CD4-positive, alpha-beta T cell treated with Interleukin-17A for 1 hour (primary cell): ENCODE measurements at regions not wholly inside any gene's neighbourhood (a gene's known extent, or its start where the extent isn't known, plus 50 kb on each side); places are given as distances from the start of the nearest gene placed in this dataset.

Experiments used
- DNase-seq: peaks from one replicate; pipeline ENCODE4 v3.0.0-alpha.2; 2020

GRCh38 chr15:38864122-38864521, 299.5 kb upstream of the RASGRP1 start:
- DNase-seq = no peak

- DNase-seq = no peak
These were observed 300.4 kb upstream of the RASGRP1 start for GRCh38 chr15:38864827-38865581.

- DNase-seq = no peak
These were observed 302.9 kb upstream of the RASGRP1 start for GRCh38 chr15:38867556-38867955.

GRCh38 chr15:38868326-38869114, 303.9 kb upstream of the RASGRP1 start:
- no peak for DNase-seq

GRCh38 chr15:38871638-38872037, 307.0 kb upstream of the RASGRP1 start:
- no peak for DNase-seq

DNA sequence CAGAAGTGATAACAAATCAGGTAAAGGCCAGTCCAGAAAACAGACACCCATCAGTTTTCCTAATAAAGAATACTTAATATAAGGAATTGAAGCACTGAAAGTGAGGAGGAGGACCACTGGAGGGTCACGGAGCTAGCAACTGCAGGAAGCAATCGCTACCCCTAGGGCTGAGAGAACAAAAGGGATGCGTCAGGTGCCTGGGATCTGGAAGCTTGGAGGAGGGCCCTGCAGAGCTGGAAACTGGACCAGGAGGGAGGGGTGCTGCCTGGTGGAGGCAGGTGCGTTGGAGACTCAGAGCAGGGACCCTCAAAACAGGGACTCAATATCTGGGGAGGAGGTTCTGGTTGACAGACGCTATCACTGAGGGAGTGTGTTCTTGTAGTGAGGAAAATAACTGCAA, 308.1 kb upstream of the RASGRP1 start:
- no peak for DNase-seq

DNA sequence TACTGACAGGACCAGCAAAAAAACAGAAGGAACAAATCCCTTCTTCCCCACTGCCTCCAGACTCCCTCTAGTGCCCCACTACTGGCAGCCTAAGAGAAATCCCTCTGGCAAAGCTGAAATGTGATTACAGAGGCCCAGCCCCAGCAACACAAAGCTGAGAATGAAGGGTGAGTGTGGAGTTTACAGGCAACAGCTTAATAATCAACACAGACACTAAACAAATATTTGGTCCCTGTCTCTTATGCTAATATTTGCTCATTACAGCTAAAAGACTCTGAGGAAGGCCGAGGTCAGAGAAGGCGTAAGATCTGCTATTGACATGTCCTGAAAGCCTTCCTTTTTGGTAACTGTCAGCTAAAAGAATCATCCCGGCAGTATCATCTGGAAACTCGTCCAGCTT, 308.5 kb upstream of the RASGRP1 start:
- DNase-seq = no peak

- DNase-seq = no peak
These were observed 309.9 kb upstream of the RASGRP1 start for GRCh38 chr15:38874464-38874863.

- no peak for DNase-seq
These were observed 311.6 kb upstream of the RASGRP1 start for GRCh38 chr15:38876211-38876610.

DNA sequence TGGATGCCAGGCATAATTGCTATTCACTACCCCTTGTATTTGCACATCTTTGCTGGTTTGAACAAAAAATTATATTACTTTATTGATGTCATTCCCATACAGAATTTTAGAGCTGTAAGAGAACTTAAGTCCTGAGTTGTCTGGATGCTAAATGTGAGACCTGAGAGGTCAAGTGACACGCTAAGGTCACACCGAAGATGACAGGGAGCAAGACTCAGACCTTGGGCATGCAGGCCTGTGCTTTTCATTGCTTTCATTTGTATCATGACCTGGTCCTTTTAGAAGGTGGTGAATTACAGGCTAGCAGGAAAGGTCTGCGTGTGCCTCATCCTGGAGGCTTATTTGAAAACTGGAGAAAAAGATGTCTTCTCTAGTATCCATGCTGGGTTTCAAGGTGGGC, 312.0 kb upstream of the RASGRP1 start:
- DNase-seq = no peak

- no peak for DNase-seq
These were observed 312.9 kb upstream of the RASGRP1 start for GRCh38 chr15:38877471-38877870.

- no peak for DNase-seq
These were observed 313.4 kb upstream of the RASGRP1 start for GRCh38 chr15:38878026-38878425.

DNA sequence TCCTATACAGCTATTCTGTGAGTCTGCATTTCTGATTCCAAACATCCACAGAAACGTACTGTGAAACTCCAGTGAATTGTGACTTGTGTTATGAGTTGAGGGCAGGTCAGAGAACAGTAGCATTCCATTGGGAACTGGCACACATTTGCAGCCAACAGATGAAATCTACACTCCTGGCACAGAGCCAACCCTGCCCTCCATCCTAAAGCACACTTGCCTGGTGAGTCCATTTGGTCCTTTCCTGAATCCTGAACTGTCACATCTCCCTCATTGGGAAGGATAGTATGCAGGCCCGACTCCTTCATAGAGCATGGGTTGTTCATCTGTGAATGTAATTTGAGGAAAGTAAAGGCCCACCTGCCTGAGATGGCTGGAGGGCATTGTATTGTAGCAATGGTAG, 314.3 kb upstream of the RASGRP1 start:
- no peak for DNase-seq

DNA sequence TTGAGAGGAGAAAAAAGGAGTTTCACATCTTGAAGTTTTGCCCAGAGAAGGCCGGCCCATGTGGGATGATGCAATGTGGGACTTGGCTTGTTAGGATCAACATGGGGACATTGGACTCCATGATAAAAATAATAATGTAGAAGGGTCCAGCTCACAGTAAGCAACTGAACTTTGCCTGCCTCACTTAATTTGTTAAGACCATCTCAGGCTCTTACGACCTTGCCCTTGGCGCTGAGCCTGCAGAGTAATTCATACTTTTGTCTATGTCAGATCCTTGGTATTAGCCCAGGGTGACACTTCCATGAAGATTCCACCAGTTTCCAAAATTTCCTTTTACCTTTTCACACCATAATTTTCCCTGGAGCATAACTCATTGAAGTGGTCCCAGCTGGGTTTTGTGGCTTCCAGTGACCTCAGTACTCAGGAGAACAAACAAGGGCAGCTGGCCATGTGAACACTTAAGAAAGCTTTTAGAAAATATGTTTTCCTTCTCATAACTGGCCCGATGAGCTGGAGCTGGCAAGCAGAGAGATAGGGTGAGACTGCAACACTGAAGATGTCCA, 315.4 kb upstream of the RASGRP1 start:
- DNase-seq = no peak

GRCh38 chr15:38882221-38882620, 317.6 kb upstream of the RASGRP1 start:
- DNase-seq = no peak

GRCh38 chr15:38883987-38884386, 319.4 kb upstream of the RASGRP1 start:
- DNase-seq = no peak

GRCh38 chr15:38885001-38885400, 320.4 kb upstream of the RASGRP1 start:
- DNase-seq = no peak

DNA sequence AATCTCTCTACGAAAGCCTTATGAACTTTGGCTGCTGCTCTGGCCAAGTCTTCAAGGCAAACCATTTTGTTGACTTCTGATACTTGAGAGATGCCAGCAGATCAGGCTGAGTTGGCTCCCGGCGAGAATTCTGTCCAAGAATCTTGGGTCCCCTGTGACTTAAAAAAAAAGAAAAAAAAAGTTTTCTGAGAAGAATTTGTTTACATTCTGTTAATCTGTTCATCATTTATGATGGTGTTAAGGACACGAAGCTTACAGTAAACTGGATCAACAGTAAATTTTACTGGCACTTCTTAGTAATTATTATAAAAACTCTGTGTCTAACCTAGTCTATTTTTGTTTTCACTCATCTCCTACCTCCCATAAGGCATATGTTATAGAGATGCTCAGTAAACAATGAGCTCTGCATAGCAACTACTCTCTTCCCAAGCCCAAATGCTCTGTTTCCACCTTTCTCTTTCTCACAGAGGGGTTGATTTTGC, 320.9 kb upstream of the RASGRP1 start:
- no peak for DNase-seq

DNA sequence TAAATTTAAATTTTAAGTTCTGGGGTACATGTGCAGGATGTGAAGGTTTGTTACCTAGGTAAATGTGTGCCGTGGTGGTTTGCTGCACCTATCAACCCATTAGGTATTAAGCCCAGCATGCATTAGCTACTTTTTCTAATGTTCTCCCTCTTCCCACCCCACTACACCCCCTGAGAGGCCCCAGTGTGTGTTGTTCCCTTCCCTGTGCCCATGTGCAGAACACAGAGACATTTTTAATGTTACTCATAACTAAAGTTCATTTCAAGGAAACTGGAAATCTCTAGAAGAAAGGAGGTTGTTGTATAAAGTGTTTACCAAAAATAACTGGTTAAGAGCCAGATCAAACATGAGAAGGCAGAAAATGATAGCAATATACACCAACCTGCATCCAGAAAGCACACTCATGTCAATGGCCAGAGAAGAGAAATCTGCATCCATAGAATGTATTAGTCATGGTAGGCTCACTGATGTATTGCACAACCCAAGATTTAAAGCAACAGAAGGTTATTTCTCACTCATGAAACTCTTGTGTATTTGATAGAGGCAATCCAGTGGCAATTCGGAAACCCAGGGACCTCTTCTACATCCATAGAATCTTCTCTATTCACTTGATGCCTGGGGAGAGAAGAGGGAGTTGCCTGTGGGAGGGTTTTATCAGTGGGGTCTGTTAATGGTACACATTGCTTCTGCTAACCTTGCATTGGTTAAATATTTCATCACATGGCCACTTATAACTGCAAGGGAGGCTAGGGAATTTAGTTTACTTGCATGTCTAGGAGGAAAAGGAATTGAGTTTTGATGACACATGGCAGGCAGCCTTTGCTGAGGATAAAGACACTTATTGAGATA, 321.9 kb upstream of the RASGRP1 start:
- DNase-seq = no peak

GRCh38 chr15:38888701-38889221, 324.1 kb upstream of the RASGRP1 start:
- DNase-seq = no peak

DNA sequence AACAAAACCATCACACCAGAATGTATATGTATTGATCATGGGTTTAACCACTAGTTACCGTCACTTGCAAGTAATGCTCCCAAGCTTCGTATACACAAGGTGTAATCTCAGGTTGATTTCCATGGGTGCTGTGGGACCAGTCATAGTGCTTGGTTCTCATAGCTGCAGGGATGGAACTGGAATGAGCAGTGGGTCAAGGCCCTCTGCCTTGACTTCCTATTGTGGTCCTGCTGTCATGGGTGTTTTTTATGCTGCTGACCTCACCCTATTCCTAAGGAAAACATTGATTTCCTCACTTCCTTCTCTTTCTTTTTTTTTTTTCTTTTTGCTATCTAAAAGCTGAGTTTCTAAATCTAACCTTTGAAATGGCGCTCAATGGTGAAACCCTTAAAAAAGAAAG, 325.6 kb upstream of the RASGRP1 start:
- no peak for DNase-seq

DNA sequence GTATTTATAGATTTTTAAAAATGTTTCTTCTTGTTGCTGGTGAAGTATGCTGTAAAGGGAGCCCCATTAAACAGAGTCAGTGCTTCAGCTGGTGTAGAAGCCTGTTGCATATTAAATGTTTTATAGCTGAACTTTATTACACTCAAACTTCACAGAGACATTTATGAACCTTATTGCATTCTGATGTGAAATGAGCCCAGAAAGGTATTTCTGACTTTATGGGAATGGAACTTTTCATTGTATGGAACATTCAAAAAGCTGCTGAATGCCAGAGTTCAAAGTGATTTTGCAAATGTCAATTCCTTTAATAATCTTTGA, 329.3 kb upstream of the RASGRP1 start:
- no peak for DNase-seq
